ENCODE measurements at regions not wholly inside any gene's neighbourhood (a gene's known extent, or its start where the extent isn't known, plus 50 kb on each side); places are given as distances from the start of the nearest gene placed in this dataset.

DNA sequence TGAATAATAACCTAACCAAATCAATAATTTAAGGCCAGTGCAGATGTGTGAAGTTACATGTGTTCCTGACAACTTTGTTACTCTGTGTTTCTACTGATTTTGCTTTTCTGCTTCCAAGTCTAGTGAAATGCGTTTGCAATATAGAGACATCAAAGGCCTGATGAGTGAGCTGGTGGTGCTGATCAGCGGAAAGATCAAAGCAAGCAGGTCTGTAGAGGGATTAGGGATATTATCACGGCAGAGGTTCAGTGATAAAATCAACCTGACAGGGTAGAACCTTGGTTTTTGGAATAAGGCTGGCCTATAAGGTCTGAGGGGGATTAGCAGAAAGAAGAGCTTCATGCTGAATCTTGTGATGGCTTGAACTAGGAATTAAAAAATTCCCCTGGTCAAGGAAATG is 111.7 kb downstream of the EDEM1 start:
- H3K27ac ChIP-seq (ENCODE audit: low read length) = no peak overlapping the region
- no peaks in the 10 kb centered on the region for H3K79me2 ChIP-seq (ENCODE audit: insufficient read depth, low read length)
- H3K4me2 ChIP-seq (ENCODE audit: insufficient read depth, low read length) = no peak overlapping the region
- ATAC-seq (ENCODE audit: insufficient read depth, low read depth) (no peak), DNase-seq (no peak)
- H3K4me3 ChIP-seq (ENCODE audit: low read depth in 1 of 2, low read length in 2 of 2) = no peak overlapping the region
- no peak for TF ChIP-seq EZH2 (IDR thresholded peaks at IDR 0.05; ENCODE audit: borderline replicate concordance, low read depth, low read length, severe bottlenecking)
- TF ChIP-seq, protein P1, sequence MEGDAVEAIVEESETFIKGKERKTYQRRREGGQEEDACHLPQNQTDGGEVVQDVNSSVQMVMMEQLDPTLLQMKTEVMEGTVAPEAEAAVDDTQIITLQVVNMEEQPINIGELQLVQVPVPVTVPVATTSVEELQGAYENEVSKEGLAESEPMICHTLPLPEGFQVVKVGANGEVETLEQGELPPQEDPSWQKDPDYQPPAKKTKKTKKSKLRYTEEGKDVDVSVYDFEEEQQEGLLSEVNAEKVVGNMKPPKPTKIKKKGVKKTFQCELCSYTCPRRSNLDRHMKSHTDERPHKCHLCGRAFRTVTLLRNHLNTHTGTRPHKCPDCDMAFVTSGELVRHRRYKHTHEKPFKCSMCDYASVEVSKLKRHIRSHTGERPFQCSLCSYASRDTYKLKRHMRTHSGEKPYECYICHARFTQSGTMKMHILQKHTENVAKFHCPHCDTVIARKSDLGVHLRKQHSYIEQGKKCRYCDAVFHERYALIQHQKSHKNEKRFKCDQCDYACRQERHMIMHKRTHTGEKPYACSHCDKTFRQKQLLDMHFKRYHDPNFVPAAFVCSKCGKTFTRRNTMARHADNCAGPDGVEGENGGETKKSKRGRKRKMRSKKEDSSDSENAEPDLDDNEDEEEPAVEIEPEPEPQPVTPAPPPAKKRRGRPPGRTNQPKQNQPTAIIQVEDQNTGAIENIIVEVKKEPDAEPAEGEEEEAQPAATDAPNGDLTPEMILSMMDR (IDR thresholded peaks at IDR 0.05; ENCODE audit: borderline replicate concordance, extremely low read depth, low read length, poor library complexity, severe bottlenecking) = no peak
- H3K27me3 ChIP-seq (ENCODE audit: insufficient read depth, low read length, poor library complexity) = peaks cover 14% of the 10 kb centered on the region
- H3K36me3 ChIP-seq (ENCODE audit: insufficient read depth, low read length) = no peaks in the 10 kb centered on the region
- no peaks in the 10 kb centered on the region for H3K9me3 ChIP-seq (ENCODE audit: insufficient read depth, low read length, severe bottlenecking)
- H2AFZ ChIP-seq (ENCODE audit: low read depth, low read length) = no peak overlapping the region
- no peak overlapping the region for H3K9ac ChIP-seq (ENCODE audit: low read depth, low read length)
- H3K4me1 ChIP-seq (ENCODE audit: insufficient read depth, low read length) = no peaks in the 10 kb centered on the region
- no peaks in the 10 kb centered on the region for H4K20me1 ChIP-seq (ENCODE audit: insufficient read depth, low read length)

DNA sequence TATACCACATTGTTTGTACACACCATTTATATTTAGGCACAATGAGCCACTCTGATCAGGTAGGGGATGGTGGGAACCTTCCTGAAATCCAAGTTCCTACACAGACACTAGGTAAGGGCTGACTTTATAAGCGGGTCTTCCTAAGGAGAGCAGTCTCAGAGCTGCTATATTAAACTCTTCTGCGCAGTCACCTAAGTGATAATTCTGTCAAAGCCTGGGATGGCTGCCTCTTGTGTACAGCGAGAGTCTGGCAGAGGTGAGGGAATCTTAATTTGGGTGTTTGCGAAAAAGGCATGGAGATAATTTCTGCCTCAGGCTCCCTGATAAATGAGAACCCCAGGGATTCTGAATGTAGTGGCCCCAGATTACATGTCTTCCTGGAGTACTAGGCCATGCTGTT is 113.1 kb downstream of the EDEM1 start:
- Histone ChIP-seq H3K27ac (ENCODE audit: low read length) (no peak overlapping the region), H3K9ac (ENCODE audit: low read depth, low read length) (no peak overlapping the region)

DNA sequence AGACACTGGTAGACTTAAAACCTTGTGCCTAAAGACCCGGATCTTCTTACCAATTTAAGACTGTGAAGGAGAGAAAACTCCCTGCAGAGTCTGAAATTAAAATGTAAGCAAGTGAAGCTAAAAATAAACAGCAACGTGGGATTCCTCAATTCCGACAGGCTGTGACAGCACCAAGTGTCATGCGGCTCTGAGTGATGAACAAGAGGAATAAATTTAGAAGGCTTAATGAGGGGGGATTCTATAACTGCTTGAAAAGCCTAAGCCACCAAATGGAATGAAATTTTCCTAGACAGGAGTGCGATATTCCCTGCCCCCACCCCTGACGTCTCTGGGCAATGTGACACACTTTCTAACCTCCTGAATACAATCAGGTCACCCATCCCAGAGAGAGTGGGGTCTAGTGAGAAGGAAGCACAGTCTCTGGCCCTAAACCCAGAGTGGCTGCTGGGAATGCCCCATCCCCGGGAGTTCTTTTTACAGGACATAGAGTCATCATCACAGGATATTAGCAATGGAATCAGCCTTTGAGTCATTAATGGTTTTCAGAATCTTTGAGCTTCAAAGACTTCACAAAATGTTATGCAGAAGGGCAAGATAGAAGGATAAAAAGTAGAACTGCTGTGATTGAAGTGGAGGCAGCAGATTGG is 114.3 kb downstream of the EDEM1 start:
- Histone ChIP-seq H3K79me2 (ENCODE audit: insufficient read depth, low read length) (no peaks in the 10 kb centered on the region), H4K20me1 (ENCODE audit: insufficient read depth, low read length) (no peaks in the 10 kb centered on the region), H3K4me2 (ENCODE audit: insufficient read depth, low read length) (no peak overlapping the region), H3K9me3 (ENCODE audit: insufficient read depth, low read length, severe bottlenecking) (no peaks in the 10 kb centered on the region), H3K4me1 (ENCODE audit: insufficient read depth, low read length) (no peaks in the 10 kb centered on the region), H3K9ac (ENCODE audit: low read depth, low read length) (no peak overlapping the region), H3K36me3 (ENCODE audit: insufficient read depth, low read length) (no peaks in the 10 kb centered on the region), H3K27ac (ENCODE audit: low read length) (no peak overlapping the region), H3K4me3 (ENCODE audit: low read depth in 1 of 2, low read length in 2 of 2) (no peak overlapping the region), H3K27me3 (ENCODE audit: insufficient read depth, low read length, poor library complexity) (peaks cover 14% of the 10 kb centered on the region), H2AFZ (ENCODE audit: low read depth, low read length) (no peak overlapping the region)
- no peak for TF ChIP-seq EZH2 (IDR thresholded peaks at IDR 0.05; ENCODE audit: borderline replicate concordance, low read depth, low read length, severe bottlenecking)
- TF ChIP-seq, protein P1 (IDR thresholded peaks at IDR 0.05; ENCODE audit: borderline replicate concordance, extremely low read depth, low read length, poor library complexity, severe bottlenecking) = no peak
- ATAC-seq (ENCODE audit: insufficient read depth, low read depth) (no peak), DNase-seq (no peak)

More for the DNA sequence above, 113.1 kb downstream of the EDEM1 start:
- Histone ChIP-seq H4K20me1 (ENCODE audit: insufficient read depth, low read length) (no peaks in the 10 kb centered on the region), H3K4me3 (ENCODE audit: low read depth in 1 of 2, low read length in 2 of 2) (no peak overlapping the region), H3K4me1 (ENCODE audit: insufficient read depth, low read length) (no peaks in the 10 kb centered on the region), H3K36me3 (ENCODE audit: insufficient read depth, low read length) (no peaks in the 10 kb centered on the region), H3K27me3 (ENCODE audit: insufficient read depth, low read length, poor library complexity) (peaks cover 14% of the 10 kb centered on the region), H2AFZ (ENCODE audit: low read depth, low read length) (no peak overlapping the region), H3K9me3 (ENCODE audit: insufficient read depth, low read length, severe bottlenecking) (no peaks in the 10 kb centered on the region), H3K79me2 (ENCODE audit: insufficient read depth, low read length) (no peaks in the 10 kb centered on the region), H3K4me2 (ENCODE audit: insufficient read depth, low read length) (no peak overlapping the region)
- ATAC-seq (ENCODE audit: insufficient read depth, low read depth) (no peak), DNase-seq (no peak)
- no peak for TF ChIP-seq EZH2 (IDR thresholded peaks at IDR 0.05; ENCODE audit: borderline replicate concordance, low read depth, low read length, severe bottlenecking)
- TF ChIP-seq, protein P1 (IDR thresholded peaks at IDR 0.05; ENCODE audit: borderline replicate concordance, extremely low read depth, low read length, poor library complexity, severe bottlenecking) = no peak

Measured in DND-41 (cell line).